ENCODE measurements at regions not wholly inside any gene's neighbourhood (a gene's known extent, or its start where the extent isn't known, plus 50 kb on each side); places are given as distances from the start of the nearest gene placed in this dataset.
A peak's percentile ranks its signal among the peaks of the same experiment; 100 is the strongest.

GRCh38 chr13:110097013-110097412, 209.9 kb downstream of the COL4A1 start:
- no peak for DNase-seq (ENCODE audit: low spot score)

- DNase-seq (ENCODE audit: low spot score): no peak
Observed at GRCh38 chr13:110092831-110093247, 214.1 kb downstream of the COL4A1 start.

- no peak for DNase-seq (ENCODE audit: low spot score)
Observed at GRCh38 chr13:110089815-110090214, 217.1 kb downstream of the COL4A1 start.

GRCh38 chr13:110089100-110089499, 217.9 kb downstream of the COL4A1 start:
- no peak for DNase-seq (ENCODE audit: low spot score)

- no peak for DNase-seq (ENCODE audit: low spot score)
Observed at GRCh38 chr13:110073982-110074381, 233.0 kb downstream of the COL4A1 start.

- peak; percentile 21 for DNase-seq (ENCODE audit: low spot score)
Observed at GRCh38 chr13:110070511-110071120, 236.3 kb downstream of the COL4A1 start.

- no peak for DNase-seq (ENCODE audit: low spot score)
Observed at GRCh38 chr13:110070046-110070445, 236.9 kb downstream of the COL4A1 start.

- no peak for DNase-seq (ENCODE audit: low spot score)
Observed at GRCh38 chr13:110068176-110068473, 238.8 kb downstream of the COL4A1 start.

- no peak for DNase-seq (ENCODE audit: low spot score)
Observed at GRCh38 chr13:110067355-110068175, 239.4 kb downstream of the COL4A1 start.

GRCh38 chr13:110065780-110066179, 241.2 kb downstream of the COL4A1 start:
- DNase-seq (ENCODE audit: low spot score): no peak

GRCh38 chr13:110063490-110064421, 243.2 kb downstream of the COL4A1 start:
- DNase-seq (ENCODE audit: low spot score): no peak

- no peak for DNase-seq (ENCODE audit: low spot score)
Observed at GRCh38 chr13:110062777-110063442, 244.0 kb downstream of the COL4A1 start.

- peak; percentile 30 for DNase-seq (ENCODE audit: low spot score)
Observed at GRCh38 chr13:110062077-110062776, 244.7 kb downstream of the COL4A1 start.

GRCh38 chr13:110061270-110061669, 245.7 kb downstream of the COL4A1 start:
- no peak for DNase-seq (ENCODE audit: low spot score)

GRCh38 chr13:110057052-110057451, 249.9 kb downstream of the COL4A1 start:
- DNase-seq (ENCODE audit: low spot score): no peak

GRCh38 chr13:110056640-110057039, 250.3 kb downstream of the COL4A1 start:
- DNase-seq (ENCODE audit: low spot score): no peak

- DNase-seq (ENCODE audit: low spot score): no peak
Observed at GRCh38 chr13:110055089-110055488, 251.9 kb downstream of the COL4A1 start.

GRCh38 chr13:110054041-110054440, 252.9 kb downstream of the COL4A1 start:
- no peak for DNase-seq (ENCODE audit: low spot score)

- DNase-seq (ENCODE audit: low spot score): peak; percentile 69
Observed at GRCh38 chr13:110047496-110047895, 259.5 kb downstream of the COL4A1 start.

- DNase-seq (ENCODE audit: low spot score): no peak
Observed at GRCh38 chr13:110046811-110047210, 260.1 kb downstream of the COL4A1 start.

GRCh38 chr13:110045919-110046318, 259.5 kb upstream of the IRS2 start:
- DNase-seq (ENCODE audit: low spot score): no peak
